CD4-positive, alpha-beta T cell treated with Interleukin-12 subunit alpha and Interleukin-12 subunit beta, for 1 hour (primary cell): ENCODE measurements at regions not wholly inside any gene's neighbourhood (a gene's known extent, or its start where the extent isn't known, plus 50 kb on each side); places are given as distances from the start of the nearest gene placed in this dataset.

ENCODE experiments used
- DNase-seq: peaks from one replicate; pipeline ENCODE4 v3.0.0-alpha.2; 2020

GRCh38 chr11:115555336-115556090 is 51.3 kb upstream of the CADM1 start:
- DNase-seq: no peak
